MM.1S (cell line): ENCODE measurements at regions not wholly inside any gene's neighbourhood (a gene's known extent, or its start where the extent isn't known, plus 50 kb on each side); places are given as distances from the start of the nearest gene placed in this dataset.

Experiments used
- DNase-seq: peaks from one replicate; pipeline ENCODE4 v3.0.0-alpha.2; 2015
- H2AFZ ChIP-seq: fragments of 300-600 bp; sonication (generic); 2 replicates; pipeline ENCODE4 v1.6.0; 2016; ENCODE audit warnings: antibody characterized with exemption, low read length
- H3F3A ChIP-seq: fragments of 300-600 bp; sonication (generic); 2 replicates; pipeline ENCODE4 v1.6.1; 2016; ENCODE audit warnings: mild to moderate bottlenecking, antibody characterized with exemption, low read length, moderate library complexity, mixed read lengths; ENCODE audit not compliant: insufficient read depth
- H3K27ac ChIP-seq: fragments of 300-600 bp; sonication (generic); 2 replicates; pipeline ENCODE4 v1.5.1; 2016; ENCODE audit warnings: mild to moderate bottlenecking, low read length
- H3K27me3 ChIP-seq: fragments of 300-600 bp; sonication (generic); replicated peaks from 2 replicates; pipeline ENCODE4 v1.6.0; 2016; ENCODE audit warnings: low read length; ENCODE audit not compliant: insufficient read depth
- H3K36me3 ChIP-seq: fragments of 300-600 bp; sonication (generic); replicated peaks from 2 replicates; pipeline ENCODE4 v1.6.1; 2016; ENCODE audit warnings: mild to moderate bottlenecking, low read length, mixed read lengths; ENCODE audit not compliant: insufficient read depth
- H3K4me1 ChIP-seq: fragments of 300-600 bp; sonication (generic); 2 replicates; pipeline ENCODE4 v1.6.1; 2016; ENCODE audit warnings: low read length, mixed read lengths
- H3K4me2 ChIP-seq: fragments of 300-600 bp; sonication (generic); 2 replicates; pipeline ENCODE4 v1.6.0; 2016; ENCODE audit warnings: low read depth, low read length
- H3K4me3 ChIP-seq: fragments of 300-600 bp; sonication (generic); 2 replicates; pipeline ENCODE4 v1.5.1; 2016; ENCODE audit warnings: low read length, mixed read lengths
- H3K79me2 ChIP-seq: fragments of 300-600 bp; sonication (generic); 2 replicates; pipeline ENCODE4 v1.6.1; 2016; ENCODE audit warnings: mixed run types, low read length, mixed read lengths
- H3K9ac ChIP-seq: fragments of 300-600 bp; sonication (generic); 2 replicates; pipeline ENCODE4 v1.6.1; 2016; ENCODE audit warnings: low read length, mixed read lengths
- H3K9me2 ChIP-seq: fragments of 300-600 bp; sonication (generic); replicated peaks from 2 replicates; pipeline ENCODE4 v1.6.1; 2016; ENCODE audit warnings: mild to moderate bottlenecking, low read length, mixed read lengths; ENCODE audit not compliant: insufficient read depth
- H3K9me3 ChIP-seq: fragments of 300-600 bp; sonication (generic); replicated peaks from 2 replicates; pipeline ENCODE4 v1.6.1; 2016; ENCODE audit warnings: mild to moderate bottlenecking, low read length, mixed read lengths; ENCODE audit not compliant: insufficient read depth
- H4K20me1 ChIP-seq: fragments of 300-600 bp; sonication (generic); 2 replicates; pipeline ENCODE4 v1.6.1; 2016; ENCODE audit warnings: mild to moderate bottlenecking, low read length, moderate library complexity, mixed read lengths; ENCODE audit not compliant: insufficient read depth
- EZH2 ChIP-seq: fragments of 300-600 bp; sonication (generic); optimal IDR thresholded peaks from 2 replicates; pipeline ENCODE3; 2017; ENCODE audit warnings: low read depth, mild to moderate bottlenecking, antibody characterized with exemption, low read length, mixed read lengths
- EZH2phosphoT487 ChIP-seq: fragments of 300-600 bp; sonication (generic); IDR thresholded peaks from 2 replicates; pipeline ENCODE4 v1.6.1; 2018; ENCODE audit warnings: antibody characterized with exemption, low read length
- TF ChIP-seq, protein P1 (sequence below): fragments of 300-600 bp; sonication (generic); IDR thresholded peaks from 2 replicates; pipeline ENCODE4 v1.5.1; 2016; ENCODE audit warnings: antibody characterized with exemption, low read length, mixed read lengths

DNA sequence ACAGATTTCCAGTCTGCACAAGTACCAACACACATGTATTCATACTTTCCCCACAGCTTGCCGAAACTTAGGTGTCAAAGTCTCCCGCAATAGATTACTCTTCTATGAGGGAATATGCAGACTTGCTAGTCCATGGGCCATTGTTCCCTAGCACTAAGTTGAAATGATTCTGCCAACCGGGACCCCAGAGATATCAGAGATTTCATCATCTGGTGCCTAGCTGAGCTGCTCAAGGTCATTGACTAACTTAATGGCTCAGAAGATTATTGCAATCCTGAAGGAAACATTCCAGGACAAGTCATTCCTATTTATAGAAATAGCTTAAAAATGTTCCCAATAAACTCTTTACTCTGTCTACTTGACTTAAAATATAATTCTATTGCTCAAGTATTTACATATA, 202.6 kb downstream of the PIK3R1 start:
- H3K27ac ChIP-seq: no peak overlapping the region
- H4K20me1 ChIP-seq: no peaks in the 10 kb centered on the region
- TF ChIP-seq, protein P1, sequence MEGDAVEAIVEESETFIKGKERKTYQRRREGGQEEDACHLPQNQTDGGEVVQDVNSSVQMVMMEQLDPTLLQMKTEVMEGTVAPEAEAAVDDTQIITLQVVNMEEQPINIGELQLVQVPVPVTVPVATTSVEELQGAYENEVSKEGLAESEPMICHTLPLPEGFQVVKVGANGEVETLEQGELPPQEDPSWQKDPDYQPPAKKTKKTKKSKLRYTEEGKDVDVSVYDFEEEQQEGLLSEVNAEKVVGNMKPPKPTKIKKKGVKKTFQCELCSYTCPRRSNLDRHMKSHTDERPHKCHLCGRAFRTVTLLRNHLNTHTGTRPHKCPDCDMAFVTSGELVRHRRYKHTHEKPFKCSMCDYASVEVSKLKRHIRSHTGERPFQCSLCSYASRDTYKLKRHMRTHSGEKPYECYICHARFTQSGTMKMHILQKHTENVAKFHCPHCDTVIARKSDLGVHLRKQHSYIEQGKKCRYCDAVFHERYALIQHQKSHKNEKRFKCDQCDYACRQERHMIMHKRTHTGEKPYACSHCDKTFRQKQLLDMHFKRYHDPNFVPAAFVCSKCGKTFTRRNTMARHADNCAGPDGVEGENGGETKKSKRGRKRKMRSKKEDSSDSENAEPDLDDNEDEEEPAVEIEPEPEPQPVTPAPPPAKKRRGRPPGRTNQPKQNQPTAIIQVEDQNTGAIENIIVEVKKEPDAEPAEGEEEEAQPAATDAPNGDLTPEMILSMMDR: no peak
- TF ChIP-seq EZH2 (no peak), EZH2phosphoT487 (no peak)
- H2AFZ ChIP-seq: no peak overlapping the region
- H3F3A ChIP-seq: no peaks in the 10 kb centered on the region
- H3K27me3 ChIP-seq: no peaks in the 10 kb centered on the region
- H3K36me3 ChIP-seq: no peaks in the 10 kb centered on the region
- H3K9me2 ChIP-seq: no peaks in the 10 kb centered on the region
- no peaks in the 10 kb centered on the region for H3K9me3 ChIP-seq
- no peaks in the 10 kb centered on the region for H3K79me2 ChIP-seq
- no peak for DNase-seq
- H3K9ac ChIP-seq: no peak overlapping the region
- no peak overlapping the region for H3K4me3 ChIP-seq
- no peak overlapping the region for H3K4me2 ChIP-seq
- H3K4me1 ChIP-seq: no peaks in the 10 kb centered on the region

DNA sequence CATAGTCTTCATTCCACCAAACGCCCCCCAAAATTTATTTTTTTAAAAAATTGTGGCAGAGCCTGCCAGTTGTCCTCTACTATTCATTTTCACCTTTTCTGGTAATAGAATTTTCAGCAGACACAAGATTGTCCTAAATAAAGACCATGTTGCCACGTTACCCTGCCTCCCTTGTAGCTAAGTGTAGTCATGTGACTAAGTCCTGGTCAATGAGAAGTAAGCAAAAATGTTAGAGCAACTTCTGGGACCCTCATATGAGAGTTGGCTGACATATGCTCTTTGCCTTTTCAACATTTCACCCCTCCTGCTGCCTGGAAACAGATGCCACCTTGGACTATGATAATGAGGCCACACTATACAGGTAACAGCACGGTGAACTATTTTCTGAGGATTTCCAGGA, 203.1 kb downstream of the PIK3R1 start:
- Histone ChIP-seq H3K4me3 (no peak overlapping the region), H3F3A (no peaks in the 10 kb centered on the region)

DNA sequence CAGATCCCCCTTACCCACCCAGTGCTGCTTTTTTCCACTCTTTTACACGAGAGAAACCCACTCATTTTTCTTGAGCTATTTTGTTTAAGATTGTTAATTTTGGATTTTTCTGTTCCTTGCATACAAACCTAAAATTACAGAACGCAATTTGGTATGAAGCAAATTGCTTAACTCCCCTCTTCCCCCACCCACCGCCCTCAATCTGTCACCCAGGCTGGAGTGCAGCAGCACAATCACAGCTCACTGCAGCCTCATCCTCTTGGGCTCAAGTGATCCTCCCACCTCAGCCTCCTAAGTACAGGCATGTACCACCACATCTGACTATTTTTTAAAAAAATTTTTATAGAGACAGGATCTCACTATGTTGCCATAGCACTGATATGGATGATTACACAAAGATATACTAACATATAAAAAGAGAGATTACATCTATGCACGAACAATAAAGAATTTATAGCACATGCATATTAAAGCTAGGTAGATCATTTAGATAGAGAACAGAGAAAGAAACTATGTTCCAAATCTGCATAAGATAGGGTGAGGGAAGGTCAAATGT, 203.6 kb downstream of the PIK3R1 start:
- Histone ChIP-seq H3F3A (no peaks in the 10 kb centered on the region), H3K4me2 (no peak overlapping the region), H2AFZ (no peak overlapping the region), H3K4me1 (no peaks in the 10 kb centered on the region), H3K9ac (no peak overlapping the region), H3K4me3 (no peak overlapping the region), H3K27ac (no peak overlapping the region), H4K20me1 (no peaks in the 10 kb centered on the region), H3K27me3 (no peaks in the 10 kb centered on the region), H3K9me2 (no peaks in the 10 kb centered on the region), H3K9me3 (no peaks in the 10 kb centered on the region), H3K79me2 (no peaks in the 10 kb centered on the region), H3K36me3 (no peaks in the 10 kb centered on the region)
- no peak for DNase-seq
- TF ChIP-seq, protein P1: no peak
- TF ChIP-seq EZH2phosphoT487 (no peak), EZH2 (no peak)

More for the DNA sequence above, 203.1 kb downstream of the PIK3R1 start:
- H3K36me3 ChIP-seq: no peaks in the 10 kb centered on the region
- no peaks in the 10 kb centered on the region for H3K27me3 ChIP-seq
- no peaks in the 10 kb centered on the region for H3K9me3 ChIP-seq
- H2AFZ ChIP-seq: no peak overlapping the region
- H3K79me2 ChIP-seq: no peaks in the 10 kb centered on the region
- no peak overlapping the region for H3K4me2 ChIP-seq
- no peak overlapping the region for H3K9ac ChIP-seq
- no peak for DNase-seq
- H3K4me1 ChIP-seq: no peaks in the 10 kb centered on the region
- no peak overlapping the region for H3K27ac ChIP-seq
- no peaks in the 10 kb centered on the region for H3K9me2 ChIP-seq
- TF ChIP-seq EZH2phosphoT487 (no peak), EZH2 (no peak)
- TF ChIP-seq, protein P1: no peak
- no peaks in the 10 kb centered on the region for H4K20me1 ChIP-seq
